ENCODE measurements at regions not wholly inside any gene's neighbourhood (a gene's known extent, or its start where the extent isn't known, plus 50 kb on each side); places are given as distances from the start of the nearest gene placed in this dataset.

- TF ChIP-seq CTCF (IDR thresholded peaks at IDR 0.05): no peak
- TF ChIP-seq POLR2A (IDR thresholded peaks at IDR 0.05): no peak
These were observed 556.9 kb downstream of the TNS3 start for GRCh38 chr7:47024991-47025390.

All from heart left ventricle (tissue), 13 donors.